ENCODE measurements at regions not wholly inside any gene's neighbourhood (a gene's known extent, or its start where the extent isn't known, plus 50 kb on each side); places are given as distances from the start of the nearest gene placed in this dataset.
"Not testable (repeated sequence)": the region's sequence is repeated elsewhere in the genome, so short reads cannot be mapped to it uniquely, and the experiment has no call there.

DNA sequence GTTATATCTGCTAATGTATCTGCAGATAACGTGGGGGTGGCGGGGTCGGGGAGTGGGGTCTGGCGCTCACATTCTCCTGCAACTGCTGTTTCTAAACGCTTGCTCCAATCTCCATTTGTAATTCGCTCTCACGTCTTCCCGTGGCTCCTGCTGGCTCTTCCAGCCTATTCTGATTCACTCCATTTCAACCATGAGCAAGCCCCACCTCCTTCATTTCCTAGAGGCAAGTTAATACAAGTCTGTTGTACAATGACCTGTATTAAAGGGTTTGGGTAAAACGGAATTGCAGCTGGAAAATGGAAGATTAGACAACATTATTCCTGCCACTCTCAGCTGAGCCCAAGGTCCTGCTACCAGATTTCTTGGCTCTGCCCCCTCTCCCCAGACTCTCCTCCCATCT is 132.3 kb downstream of the CSNK2A3 start:
- no peak for DNase-seq (ENCODE audit: low spot score)

DNA sequence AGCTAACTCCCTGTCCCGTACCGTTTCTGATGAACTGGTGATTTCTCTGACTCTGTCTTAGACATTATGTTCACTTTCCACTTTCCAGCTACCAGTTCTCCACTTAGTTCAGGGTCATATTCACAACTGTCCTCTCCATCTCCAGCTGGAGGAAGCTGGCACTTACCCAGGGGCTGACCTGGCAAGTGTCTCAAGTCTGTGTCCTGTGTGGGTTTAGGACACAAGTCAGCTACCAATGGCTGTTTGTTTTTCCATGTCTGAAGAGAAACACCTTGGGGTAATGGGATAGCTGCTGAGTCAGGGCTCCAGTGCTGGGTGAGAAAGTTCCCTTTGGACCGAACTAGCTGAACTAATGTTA is 134.4 kb downstream of the CSNK2A3 start:
- DNase-seq (ENCODE audit: low spot score): no peak

DNA sequence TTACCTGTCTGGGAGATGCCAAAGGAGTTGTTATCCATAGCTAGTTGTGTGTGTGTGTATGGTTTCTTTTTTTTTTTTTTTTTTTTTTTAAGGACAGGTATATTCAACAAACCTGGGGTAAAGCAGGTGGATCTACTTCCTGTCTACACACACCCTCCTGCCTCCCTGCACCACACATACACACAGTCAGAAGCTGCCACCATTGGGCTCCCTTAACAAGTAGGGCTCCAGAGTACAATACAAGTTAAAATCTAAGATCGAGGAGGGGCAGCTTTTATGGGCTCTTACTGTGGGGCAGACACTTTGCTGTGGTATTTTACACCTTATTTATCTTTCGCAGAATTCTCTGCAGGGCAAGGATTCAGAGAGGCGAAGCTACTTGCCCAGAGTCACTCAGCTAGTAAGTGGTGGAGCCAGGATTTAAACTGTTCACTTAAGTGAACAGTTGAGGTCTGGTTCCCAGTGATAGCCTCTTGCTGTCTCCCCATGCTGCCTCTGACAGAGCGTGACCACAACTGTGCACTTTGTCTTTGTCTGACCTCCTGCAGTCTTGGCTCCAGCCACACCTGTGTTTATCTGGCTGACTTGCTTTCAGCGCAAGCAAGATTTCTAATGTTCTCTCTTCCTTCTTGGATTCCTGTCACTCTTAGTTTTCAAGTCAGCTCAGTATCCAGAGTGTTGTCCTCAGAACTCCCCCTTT is 135.0 kb downstream of the CSNK2A3 start:
- DNase-seq (ENCODE audit: low spot score): no peak

DNA sequence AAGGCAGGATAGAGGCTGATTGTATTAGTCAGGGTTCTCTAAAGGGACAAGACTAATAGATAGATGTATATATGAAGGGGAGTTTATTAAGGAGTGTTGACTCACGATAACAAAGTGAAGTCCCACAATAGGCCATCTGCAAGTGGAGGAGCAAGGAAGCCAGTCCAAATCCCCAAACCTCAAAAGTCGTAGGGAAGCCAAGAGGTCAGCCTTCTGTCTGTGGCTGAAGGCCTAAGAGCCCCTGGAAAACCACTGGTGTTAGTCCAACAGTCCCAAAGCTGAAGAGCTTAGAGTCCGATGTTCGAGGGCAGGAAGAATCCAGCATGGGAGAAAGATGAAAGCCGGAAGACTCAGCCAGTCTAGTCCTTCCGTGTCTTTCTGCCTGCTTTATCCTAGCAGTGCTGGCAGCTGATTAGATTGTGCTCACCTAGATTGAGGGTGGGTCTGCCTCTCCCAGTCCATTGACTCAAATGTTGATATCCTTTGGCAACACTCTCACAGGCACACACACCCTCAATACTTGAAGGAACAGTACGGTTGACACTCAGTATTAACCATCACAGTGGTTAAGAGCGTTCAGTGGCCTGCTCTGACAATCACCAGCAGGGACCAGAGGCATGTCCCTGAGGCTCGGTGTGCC is 135.6 kb downstream of the CSNK2A3 start:
- no peak for DNase-seq (ENCODE audit: low spot score)

- DNase-seq (ENCODE audit: low spot score): no peak
These were observed 137.1 kb downstream of the CSNK2A3 start for GRCh38 chr11:11215944-11216343.

GRCh38 chr11:11215058-11215815 is 137.8 kb downstream of the CSNK2A3 start:
- no peak for DNase-seq (ENCODE audit: low spot score)

DNA sequence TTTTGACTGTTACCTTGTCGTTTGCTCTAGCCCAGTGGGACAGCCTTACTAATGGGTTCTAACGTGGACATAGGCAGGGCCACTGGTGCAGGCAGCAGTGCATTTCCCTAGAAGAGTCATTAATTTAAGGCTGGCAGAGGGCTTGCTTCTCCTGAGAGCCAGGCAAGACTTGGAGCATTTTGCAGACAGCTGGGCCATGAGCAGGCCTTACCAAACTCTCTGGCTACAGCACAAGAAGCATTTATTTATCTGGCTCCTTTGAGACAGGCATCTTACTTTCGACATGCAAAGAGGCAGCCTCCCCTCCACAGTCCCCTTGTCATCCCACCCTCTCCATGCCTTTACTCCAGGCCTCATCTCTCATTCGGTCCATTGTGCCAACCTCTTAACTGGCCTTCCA is 139.9 kb downstream of the CSNK2A3 start:
- DNase-seq (ENCODE audit: low spot score): no peak

DNA sequence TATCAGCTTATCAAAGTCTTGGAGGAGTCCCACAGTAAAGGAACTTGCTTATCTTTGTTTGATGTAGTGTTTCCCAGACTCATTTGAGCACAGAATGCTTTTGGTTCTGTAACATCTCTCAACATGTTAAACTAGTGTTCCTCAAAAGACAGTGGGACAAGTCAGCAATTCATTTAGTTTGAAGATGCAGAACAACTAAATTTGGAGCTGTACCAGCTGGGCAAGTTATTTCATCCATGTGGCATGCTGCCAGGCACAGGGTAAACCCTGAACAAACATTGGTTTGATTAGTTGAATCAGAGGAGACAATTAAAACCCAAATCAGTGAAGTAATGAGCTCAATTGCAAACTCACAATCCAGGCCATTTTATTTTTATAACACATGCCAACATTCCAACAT is 141.2 kb downstream of the CSNK2A3 start:
- DNase-seq (ENCODE audit: low spot score): no peak

- DNase-seq (ENCODE audit: low spot score): no peak
These were observed 141.9 kb downstream of the CSNK2A3 start for GRCh38 chr11:11211186-11211585.

DNA sequence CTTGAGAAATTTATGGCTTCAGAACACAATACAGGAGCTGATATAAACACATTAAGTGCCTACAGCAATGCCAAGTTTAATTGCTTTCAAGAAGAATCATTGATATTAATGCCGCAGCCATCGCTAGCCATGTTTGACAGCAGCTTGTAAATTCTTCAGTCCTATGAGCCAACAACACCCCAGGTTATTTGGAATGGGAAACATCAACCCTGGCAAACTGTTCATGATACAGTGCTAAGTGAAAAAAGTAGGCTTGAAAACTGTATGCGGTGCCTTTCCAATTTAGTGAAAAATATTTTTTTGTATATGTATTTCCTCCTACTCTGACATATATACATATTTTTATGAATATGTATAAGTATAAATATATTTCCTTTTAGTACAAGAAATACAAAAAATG is 142.6 kb downstream of the CSNK2A3 start:
- DNase-seq (ENCODE audit: low spot score): no peak

GRCh38 chr11:11209967-11210366 is 143.1 kb downstream of the CSNK2A3 start:
- DNase-seq (ENCODE audit: low spot score): no peak

- no peak for DNase-seq (ENCODE audit: low spot score)
These were observed 144.1 kb downstream of the CSNK2A3 start for GRCh38 chr11:11208994-11209393.

DNA sequence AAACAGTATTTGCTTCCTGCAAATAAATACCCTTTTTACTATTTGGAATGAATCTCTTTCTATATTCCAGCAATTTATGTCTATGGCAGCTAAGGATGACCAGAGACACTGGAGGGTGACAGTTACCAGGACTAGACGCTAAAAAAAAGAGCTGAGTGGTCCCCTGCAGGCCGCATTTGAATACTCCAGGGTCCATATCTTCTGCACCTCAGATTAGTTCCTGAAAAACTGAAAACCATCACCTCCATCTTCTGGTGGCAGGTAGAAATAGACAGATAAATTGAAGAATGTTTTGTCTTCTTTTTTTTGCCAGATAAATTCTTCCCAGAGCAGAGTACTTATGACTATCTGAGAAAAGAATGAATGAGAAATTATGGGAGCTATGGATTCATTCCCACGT is 145.6 kb downstream of the CSNK2A3 start:
- no peak for DNase-seq (ENCODE audit: low spot score)

GRCh38 chr11:11206484-11206883 is 146.6 kb downstream of the CSNK2A3 start:
- DNase-seq (ENCODE audit: low spot score): no peak

- no peak for DNase-seq (ENCODE audit: low spot score)
These were observed 150.2 kb downstream of the CSNK2A3 start for GRCh38 chr11:11202885-11203284.

DNA sequence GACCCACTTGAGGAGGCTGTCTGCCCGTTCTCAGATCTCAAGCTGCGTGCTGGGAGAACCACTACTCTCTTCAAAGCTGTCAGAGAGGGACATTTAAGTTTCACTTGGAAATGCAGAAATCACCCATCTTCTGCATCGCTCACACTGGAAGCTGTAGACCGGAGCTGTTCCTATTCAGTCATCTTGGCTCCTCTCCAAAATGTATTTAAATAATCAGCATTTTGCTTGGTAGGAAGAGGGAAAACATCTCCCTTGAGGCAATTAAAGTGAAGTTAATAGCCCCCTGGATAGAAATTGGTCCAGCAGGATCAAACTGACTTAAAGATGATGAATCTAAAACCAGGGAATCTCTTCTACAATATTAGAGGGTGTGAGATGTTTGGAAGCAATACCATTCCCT is 151.7 kb downstream of the CSNK2A3 start:
- not testable (repeated sequence) for DNase-seq (ENCODE audit: low spot score)

GRCh38 chr11:11192541-11192940 is 160.5 kb downstream of the CSNK2A3 start:
- DNase-seq (ENCODE audit: low spot score): no peak

DNA sequence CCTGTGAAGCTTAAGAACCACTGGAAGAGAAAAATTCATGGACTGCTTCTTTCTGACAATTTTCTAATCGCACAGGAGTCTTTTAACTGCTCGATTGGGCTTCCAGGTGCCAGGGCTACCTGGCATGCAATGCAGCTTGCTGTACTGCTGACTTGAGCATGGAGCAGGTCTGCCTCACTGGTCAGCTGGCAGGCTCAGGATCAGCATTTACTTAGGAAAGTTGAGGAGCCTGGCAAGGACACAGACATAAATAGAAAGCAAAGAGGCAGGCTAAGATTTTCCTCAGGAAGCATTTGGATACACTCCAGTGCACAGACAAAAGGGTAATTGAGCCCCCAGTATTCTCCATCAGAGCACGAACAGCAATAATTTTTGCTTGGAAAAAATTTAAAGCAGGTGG is 163.5 kb downstream of the CSNK2A3 start:
- no peak for DNase-seq (ENCODE audit: low spot score)

- no peak for DNase-seq (ENCODE audit: low spot score)
These were observed 166.8 kb downstream of the CSNK2A3 start for GRCh38 chr11:11186249-11186648.

- DNase-seq (ENCODE audit: low spot score): no peak
These were observed 170.8 kb downstream of the CSNK2A3 start for GRCh38 chr11:11182261-11182660.

- DNase-seq (ENCODE audit: low spot score): peak; percentile 37
These were observed 174.1 kb downstream of the CSNK2A3 start for GRCh38 chr11:11178671-11179638.

DNA sequence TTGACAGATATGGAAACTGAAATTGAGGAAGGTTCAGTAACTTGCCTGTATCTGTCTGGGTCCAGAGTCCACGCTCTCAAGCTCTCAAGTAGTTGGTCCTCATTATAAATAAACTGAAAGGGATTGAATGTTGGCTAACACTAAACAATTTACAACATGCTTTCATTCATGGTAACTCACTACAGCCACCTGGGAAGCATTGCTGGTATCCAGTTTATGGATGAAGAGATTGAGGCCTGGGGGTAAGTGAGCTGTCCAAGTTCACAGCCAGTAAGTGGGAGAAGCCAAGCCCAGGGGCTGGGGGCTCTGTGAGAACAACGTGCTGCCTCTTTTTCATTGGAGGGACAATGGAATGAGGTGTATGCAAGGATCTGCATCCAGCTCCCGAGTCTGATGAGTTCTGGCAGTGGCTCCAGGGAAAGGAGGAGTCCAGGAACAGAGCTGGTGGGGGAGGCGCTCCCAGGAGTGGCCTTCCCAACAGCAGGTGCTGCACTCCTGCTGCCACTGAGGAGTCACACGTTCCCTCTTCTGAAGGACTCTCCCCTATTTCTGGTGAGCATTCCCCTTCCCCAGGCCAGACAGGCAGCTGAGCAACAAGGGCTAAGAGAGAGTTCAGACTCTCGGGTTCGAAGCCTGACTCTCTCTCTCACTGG is 175.8 kb downstream of the CSNK2A3 start:
- no peak for DNase-seq (ENCODE audit: low spot score)
